Lower leg skin (tissue), 4 donors: ENCODE measurements at regions not wholly inside any gene's neighbourhood (a gene's known extent, or its start where the extent isn't known, plus 50 kb on each side); places are given as distances from the start of the nearest gene placed in this dataset.

Experiments
- DNase-seq, 2 donors: peaks; one replicate each; pipeline ENCODE4 v3.0.0-alpha.2; 2019; ENCODE audit warnings: low spot score in 2 of 2
- H3K4me3 ChIP-seq: fragments of 200-600 bp; sonication (generic); 2 replicates; pipeline ENCODE4 v1.5.1; 2017; ENCODE audit warnings: mild to moderate bottlenecking, low read depth; ENCODE audit not compliant: poor library complexity, severe bottlenecking
- POLR2A ChIP-seq, 2 donors: fragments of 450-650 bp; IDR thresholded peaks; one replicate each; pipeline ENCODE4 v1.6.1; 2016 to 2017; ENCODE audit warnings: antibody characterized with exemption in 2 of 2, mild to moderate bottlenecking in 1 of 2, moderate library complexity in 1 of 2
- WGBS, 2 donors: methylation state at CpG; one replicate each; pipeline ENCODE4 v1.1.5; 2018; 5-methylcytosine and 5-hydroxymethylcytosine counted together
- intact Hi-C: fragments of 100-400 bp; cut with DNase I; formaldehyde crosslinking; loops from one replicate; pipeline ENCODE4 v1.15.0; 2023; ENCODE audit warnings: low total_unique reads
- TF ChIP-seq, protein P1 (sequence below), 3 donors: fragments of 450-650 bp; IDR thresholded peaks; one replicate each; pipeline ENCODE4 v1.5.1; 2016; ENCODE audit warnings: antibody characterized with exemption in 3 of 3, mild to moderate bottlenecking in 3 of 3, moderate library complexity in 2 of 3

DNA sequence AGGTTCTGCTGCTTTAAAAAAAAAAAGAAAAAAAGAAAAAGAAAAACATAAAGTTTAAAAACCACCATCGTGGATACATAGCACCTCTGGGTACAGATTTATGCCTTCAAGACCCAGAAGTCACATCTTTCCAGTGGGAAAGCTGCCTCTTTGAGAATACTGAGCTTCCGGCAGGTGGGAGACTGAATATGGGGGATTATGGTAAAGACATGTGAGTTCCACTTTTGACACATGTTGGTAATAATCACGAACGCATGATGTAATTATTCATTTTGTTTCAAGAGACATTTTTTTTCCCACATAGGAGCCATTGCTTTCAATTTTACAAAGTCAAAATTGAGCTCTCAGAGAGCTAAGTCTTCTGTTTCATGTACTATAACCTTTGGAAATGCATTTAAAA lies 229.7 kb upstream of the CDH5 start:
- no peak overlapping the region for H3K4me3 ChIP-seq
- TF ChIP-seq, protein P1, sequence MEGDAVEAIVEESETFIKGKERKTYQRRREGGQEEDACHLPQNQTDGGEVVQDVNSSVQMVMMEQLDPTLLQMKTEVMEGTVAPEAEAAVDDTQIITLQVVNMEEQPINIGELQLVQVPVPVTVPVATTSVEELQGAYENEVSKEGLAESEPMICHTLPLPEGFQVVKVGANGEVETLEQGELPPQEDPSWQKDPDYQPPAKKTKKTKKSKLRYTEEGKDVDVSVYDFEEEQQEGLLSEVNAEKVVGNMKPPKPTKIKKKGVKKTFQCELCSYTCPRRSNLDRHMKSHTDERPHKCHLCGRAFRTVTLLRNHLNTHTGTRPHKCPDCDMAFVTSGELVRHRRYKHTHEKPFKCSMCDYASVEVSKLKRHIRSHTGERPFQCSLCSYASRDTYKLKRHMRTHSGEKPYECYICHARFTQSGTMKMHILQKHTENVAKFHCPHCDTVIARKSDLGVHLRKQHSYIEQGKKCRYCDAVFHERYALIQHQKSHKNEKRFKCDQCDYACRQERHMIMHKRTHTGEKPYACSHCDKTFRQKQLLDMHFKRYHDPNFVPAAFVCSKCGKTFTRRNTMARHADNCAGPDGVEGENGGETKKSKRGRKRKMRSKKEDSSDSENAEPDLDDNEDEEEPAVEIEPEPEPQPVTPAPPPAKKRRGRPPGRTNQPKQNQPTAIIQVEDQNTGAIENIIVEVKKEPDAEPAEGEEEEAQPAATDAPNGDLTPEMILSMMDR (IDR thresholded peaks at IDR 0.05), result no peak
- TF ChIP-seq POLR2A (IDR thresholded peaks at IDR 0.05), result no peak
- 73 to 79% methylated on average over 4 of the region's 4 CpGs for WGBS, 2 donors
- intact Hi-C loops, result no loop called here
- DNase-seq, result no peak

DNA sequence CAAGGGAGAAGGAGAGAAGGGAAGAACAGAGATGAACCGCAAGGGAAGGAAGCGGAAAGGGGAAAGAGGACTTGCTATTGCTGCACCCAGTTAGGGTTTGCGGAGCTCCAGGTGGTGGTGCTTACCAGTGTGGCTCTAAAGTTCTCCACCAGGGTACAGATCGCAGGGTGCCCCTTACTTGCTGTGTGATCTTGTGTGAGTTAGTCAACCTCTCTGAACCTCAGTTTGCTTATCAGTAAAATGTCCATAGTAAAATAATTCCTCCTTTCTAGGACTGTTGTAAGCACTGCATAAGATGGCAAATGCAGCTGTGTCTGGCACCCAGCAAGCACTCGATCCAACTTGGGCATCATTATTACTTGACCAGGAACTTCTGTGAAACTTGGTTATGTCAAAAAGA lies 230.7 kb upstream of the CDH5 start:
- no peak for TF ChIP-seq POLR2A (IDR thresholded peaks at IDR 0.05)
- TF ChIP-seq, protein P1 (IDR thresholded peaks at IDR 0.05), result no peak
- intact Hi-C loops, result no loop called here
- H3K4me3 ChIP-seq, result no peak overlapping the region
- peak in 1 of 2 donors; percentile 62 for DNase-seq
- WGBS, 2 donors, result 78 to 84% methylated on average over 5 of the region's 5 CpGs

DNA sequence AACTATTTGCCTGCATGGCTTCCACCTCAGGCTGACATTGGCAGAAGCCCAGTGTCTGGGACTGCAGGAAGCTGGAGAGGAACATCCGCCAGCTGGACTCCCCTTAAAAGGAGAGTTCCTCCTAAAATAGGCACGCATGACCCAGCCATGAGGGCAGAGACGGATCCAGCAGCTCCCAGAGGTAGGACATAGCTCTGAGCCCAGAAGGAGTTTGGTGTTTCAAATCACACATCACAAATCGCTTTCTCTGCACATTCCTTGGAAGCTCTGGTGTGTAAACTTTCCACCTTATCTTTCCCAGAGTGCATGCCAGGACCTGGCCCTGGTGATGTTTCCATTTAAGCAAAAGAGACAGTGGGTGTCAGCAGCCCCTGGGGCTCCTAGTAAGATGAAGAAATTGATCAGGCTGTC lies 231.1 kb upstream of the CDH5 start:
- WGBS, 2 donors, result 14 to 26% methylated on average over 4 of the region's 4 CpGs
- no peak overlapping the region for H3K4me3 ChIP-seq
- intact Hi-C loops, result no loop called here
- TF ChIP-seq, protein P1 (IDR thresholded peaks at IDR 0.05), result no peak
- no peak for TF ChIP-seq POLR2A (IDR thresholded peaks at IDR 0.05)
- peak; percentile 32 to 85 for DNase-seq

DNA sequence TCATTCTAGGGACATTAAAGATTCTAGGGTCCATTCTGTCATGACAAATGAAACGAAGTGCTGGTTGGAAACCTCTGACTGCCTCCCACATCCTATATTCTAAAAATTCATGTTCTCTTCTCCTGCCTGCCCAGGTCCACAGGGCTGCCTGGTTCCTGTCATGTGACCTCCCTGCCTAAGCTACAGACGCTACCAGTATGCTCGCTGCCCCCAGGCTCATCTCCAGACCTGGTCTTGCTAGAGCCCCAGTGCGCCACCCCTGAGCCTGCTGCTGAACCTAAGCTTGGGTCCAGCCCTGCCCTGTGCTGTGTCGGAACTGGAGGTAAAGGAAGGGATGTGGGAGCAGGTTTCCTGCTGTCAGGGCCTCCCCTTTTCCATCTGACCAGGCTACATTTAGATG lies 231.6 kb upstream of the CDH5 start:
- no peak for DNase-seq
- intact Hi-C loops, result no loop called here

GRCh38 chr16:66133643-66134338 lies 232.7 kb upstream of the CDH5 start:
- no peak for DNase-seq
- H3K4me3 ChIP-seq, result no peak overlapping the region
- intact Hi-C loops, result no loop called here
- WGBS, 2 donors, result 90 to 95% methylated on average over 6 of the region's 6 CpGs
- TF ChIP-seq, protein P1 (IDR thresholded peaks at IDR 0.05), result no peak
- no peak for TF ChIP-seq POLR2A (IDR thresholded peaks at IDR 0.05)

More for the DNA sequence above, 231.6 kb upstream of the CDH5 start:
- no peak for TF ChIP-seq POLR2A (IDR thresholded peaks at IDR 0.05)
- TF ChIP-seq, protein P1 (IDR thresholded peaks at IDR 0.05), result no peak
- 72 to 82% methylated on average over 5 of the region's 5 CpGs for WGBS, 2 donors
- no peak overlapping the region for H3K4me3 ChIP-seq

DNA sequence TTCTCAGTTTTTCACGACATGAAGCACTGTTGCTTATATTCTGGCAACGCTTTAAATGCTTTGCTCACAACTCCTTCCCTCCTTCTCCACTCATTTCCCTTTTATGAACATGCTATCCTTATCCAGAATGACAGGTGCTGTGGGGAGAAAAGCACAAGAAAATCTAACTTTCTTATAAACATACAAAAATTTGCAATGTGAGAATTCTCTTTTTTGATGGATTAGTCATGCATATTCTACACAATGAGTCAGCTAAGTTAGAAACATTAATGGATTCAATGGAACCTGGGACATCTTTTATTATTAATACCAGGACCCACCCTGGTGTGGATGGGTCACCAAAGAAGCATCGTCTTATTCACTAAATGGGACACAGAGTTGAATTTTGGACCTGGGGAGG lies 234.6 kb upstream of the CDH5 start:
- H3K4me3 ChIP-seq, result no peak overlapping the region
- intact Hi-C loops, result no loop called here
- DNase-seq, result no peak
- TF ChIP-seq, protein P1 (IDR thresholded peaks at IDR 0.05), result no peak
- TF ChIP-seq POLR2A (IDR thresholded peaks at IDR 0.05), result no peak
- WGBS, 2 donors, result 81 to 86% methylated on average over 3 of the region's 3 CpGs
